Astrocyte of the spinal cord (primary cell): ENCODE measurements at regions not wholly inside any gene's neighbourhood (a gene's known extent, or its start where the extent isn't known, plus 50 kb on each side); places are given as distances from the start of the nearest gene placed in this dataset.

Experiments used
- DNase-seq: peaks from one replicate; pipeline ENCODE4 v3.0.0; 2011; ENCODE audit warnings: low read depth, low spot score
- H3K4me3 ChIP-seq: 2 replicates; pipeline ENCODE4 v1.5.1; 2011; ENCODE audit warnings: low read depth, mild to moderate bottlenecking, low read length, moderate library complexity
- in situ Hi-C: cut with HindIII; loops from 2 replicates; pipeline ENCODE4 v1.10.0; 2017; ENCODE audit warnings: low sequenced_read_pairs
- TF ChIP-seq, protein P1 (sequence below): IDR thresholded peaks from 2 replicates; pipeline ENCODE4 v1.5.1; 2012; ENCODE audit warnings: low read depth, mild to moderate bottlenecking, low read length, inconsistent platforms

DNA sequence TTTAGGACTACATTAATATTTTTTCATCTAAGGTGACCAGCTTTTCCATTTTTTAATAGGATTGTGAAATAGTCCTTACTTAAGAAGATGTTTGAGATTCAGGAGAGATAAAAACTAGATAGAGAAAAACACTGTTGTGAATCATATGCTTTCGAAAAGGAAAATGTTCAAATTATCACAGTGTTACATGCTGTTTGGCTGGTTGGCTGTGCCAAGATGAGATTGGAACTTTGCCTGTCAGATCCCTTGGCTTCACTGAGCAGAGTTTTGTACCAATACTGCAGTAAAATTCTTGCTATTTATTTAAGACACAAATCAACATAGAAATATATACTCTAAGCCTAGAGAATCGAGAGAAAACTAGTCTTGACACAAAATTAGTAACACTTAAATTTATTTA is 117.2 kb downstream of the OXSM start:
- in situ Hi-C loops, result no loop called here
- DNase-seq, result no peak
- H3K4me3 ChIP-seq, result no peak overlapping the region
- TF ChIP-seq, protein P1, sequence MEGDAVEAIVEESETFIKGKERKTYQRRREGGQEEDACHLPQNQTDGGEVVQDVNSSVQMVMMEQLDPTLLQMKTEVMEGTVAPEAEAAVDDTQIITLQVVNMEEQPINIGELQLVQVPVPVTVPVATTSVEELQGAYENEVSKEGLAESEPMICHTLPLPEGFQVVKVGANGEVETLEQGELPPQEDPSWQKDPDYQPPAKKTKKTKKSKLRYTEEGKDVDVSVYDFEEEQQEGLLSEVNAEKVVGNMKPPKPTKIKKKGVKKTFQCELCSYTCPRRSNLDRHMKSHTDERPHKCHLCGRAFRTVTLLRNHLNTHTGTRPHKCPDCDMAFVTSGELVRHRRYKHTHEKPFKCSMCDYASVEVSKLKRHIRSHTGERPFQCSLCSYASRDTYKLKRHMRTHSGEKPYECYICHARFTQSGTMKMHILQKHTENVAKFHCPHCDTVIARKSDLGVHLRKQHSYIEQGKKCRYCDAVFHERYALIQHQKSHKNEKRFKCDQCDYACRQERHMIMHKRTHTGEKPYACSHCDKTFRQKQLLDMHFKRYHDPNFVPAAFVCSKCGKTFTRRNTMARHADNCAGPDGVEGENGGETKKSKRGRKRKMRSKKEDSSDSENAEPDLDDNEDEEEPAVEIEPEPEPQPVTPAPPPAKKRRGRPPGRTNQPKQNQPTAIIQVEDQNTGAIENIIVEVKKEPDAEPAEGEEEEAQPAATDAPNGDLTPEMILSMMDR, result no peak

DNA sequence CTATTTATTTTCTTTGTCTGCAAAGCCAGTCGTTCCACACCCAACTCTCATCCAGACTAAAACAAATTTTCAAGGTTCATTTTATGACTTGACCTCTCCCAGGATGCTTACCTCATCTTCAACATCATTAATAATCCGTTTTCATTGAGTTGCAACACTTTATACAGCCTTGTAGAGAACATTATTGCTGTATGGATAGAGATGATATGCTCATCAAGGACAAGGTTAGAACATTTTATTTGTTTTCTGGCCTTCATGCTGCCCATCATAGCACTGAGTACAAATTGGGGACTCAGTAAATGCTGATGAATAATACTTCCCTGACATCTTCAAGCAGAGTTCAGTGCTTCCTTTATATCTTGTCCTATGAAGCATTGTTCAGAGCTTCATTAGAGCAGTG is 120.2 kb downstream of the OXSM start:
- no peak for DNase-seq
- in situ Hi-C loops, result no loop called here
- H3K4me3 ChIP-seq, result no peak overlapping the region
- TF ChIP-seq, protein P1, result no peak

DNA sequence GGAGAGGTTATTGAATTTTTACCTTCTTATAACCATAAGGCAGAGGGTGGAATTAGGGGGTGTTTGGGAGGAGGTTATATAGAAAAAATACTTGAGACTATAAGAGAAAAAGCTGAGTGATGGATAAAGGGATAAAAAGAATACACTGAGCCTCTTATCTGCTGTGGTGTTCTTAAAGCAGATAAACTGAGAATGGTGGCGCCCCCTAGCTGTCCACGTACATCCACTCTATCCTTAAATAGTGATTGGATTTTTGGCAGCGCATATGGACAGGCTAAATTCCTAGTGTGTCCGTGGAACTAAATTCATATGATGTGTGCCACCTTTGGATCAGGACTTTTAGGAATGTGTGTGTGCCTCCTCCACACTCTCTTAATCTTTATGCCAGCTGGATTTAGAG is 121.1 kb downstream of the OXSM start:
- in situ Hi-C loops, result no loop called here
- TF ChIP-seq, protein P1, result peak; percentile 23
- no peak overlapping the region for H3K4me3 ChIP-seq
- peak; percentile 6 for DNase-seq

DNA sequence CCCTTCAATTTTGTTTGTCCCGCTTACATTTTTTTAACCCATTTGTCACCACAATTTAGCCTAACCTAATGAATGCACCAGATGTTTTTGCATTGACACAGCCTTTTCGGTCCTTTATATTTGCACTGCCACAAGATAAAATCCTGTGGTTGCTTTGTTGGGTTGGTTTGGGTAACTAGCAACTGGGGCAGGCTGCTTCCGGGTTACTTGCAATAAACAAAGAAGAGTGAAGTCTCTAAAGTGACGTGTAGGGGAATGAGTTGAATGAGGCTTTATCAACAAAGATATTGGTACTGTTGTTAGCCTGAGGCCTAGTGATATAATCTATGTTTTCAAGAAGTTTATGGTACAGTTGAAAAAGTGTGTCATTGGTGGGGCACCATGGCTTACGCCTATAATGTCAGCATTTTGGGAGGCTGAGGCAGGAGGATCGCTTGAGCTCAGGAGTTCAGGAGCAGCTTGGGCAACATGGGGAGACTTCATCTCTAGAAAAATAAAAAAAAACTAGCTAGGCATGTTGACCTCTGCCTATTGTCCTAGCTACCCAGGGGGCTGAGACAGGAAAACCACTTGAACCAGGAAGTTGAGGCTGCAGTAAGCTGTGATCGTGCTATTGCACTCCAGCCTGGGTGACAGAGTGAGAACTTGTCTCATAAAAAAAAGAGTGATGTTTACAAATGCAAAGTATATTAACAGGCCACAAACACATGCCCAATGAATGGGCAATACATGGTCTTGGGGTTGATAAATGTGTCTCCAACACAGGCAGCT is 121.8 kb downstream of the OXSM start:
- in situ Hi-C loops, result no loop called here
- TF ChIP-seq, protein P1, result no peak
- no peak for DNase-seq
- no peak overlapping the region for H3K4me3 ChIP-seq

DNA sequence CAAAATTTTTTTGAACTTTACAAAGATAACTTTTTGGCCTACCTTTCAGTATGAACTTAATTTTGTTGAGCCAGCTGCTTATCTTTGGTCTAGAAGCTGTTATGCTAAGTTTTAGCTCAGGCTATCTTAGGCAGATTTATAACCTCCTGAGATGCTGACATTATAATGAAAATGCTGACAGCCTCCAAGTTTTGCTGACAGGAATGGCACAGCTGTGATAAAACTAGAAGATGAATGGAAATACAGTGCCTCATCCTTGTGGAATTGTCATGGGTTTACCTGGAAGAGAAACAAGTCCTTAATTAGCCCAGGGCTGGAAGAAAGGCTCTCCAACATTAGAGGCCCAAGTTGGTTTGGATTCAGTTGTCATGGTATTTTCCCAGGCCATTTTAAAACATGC is 123.3 kb downstream of the OXSM start:
- DNase-seq, result no peak
- TF ChIP-seq, protein P1, result no peak
- in situ Hi-C loops, result no loop called here
- H3K4me3 ChIP-seq, result no peak overlapping the region

DNA sequence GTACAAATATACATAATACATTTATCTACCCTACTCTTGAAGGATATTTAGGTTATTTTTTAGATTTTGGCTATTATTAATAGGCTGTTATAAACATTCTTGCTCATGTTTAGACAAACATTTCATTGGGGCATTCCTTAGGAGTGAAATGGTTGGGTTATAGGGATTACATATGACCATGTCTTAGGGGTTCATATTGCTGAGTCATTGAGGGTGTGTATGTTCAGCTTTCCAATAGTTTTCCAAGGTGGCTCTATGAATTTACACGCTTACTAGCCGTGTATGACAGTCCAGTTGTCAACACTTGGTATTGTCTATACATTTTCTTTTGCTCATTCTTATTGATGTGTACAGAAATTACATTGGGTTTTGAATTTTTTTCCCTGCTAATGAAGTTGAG is 125.8 kb downstream of the OXSM start:
- DNase-seq, result no peak
- TF ChIP-seq, protein P1, result no peak
- no peak overlapping the region for H3K4me3 ChIP-seq
- in situ Hi-C loops, result no loop called here
